Fibroblast of the aortic adventitia (primary cell): ENCODE measurements at regions not wholly inside any gene's neighbourhood (a gene's known extent, or its start where the extent isn't known, plus 50 kb on each side); places are given as distances from the start of the nearest gene placed in this dataset.

Experiments
- DNase-seq: peaks from one replicate; pipeline ENCODE4 v3.0.0-alpha.2; 2010; ENCODE audit warnings: low read depth
- H3K4me3 ChIP-seq: 2 replicates; pipeline ENCODE4 v1.5.1; 2011; ENCODE audit warnings: low read depth, mild to moderate bottlenecking, control low read depth, low read length, moderate library complexity
- TF ChIP-seq, protein P1 (sequence below): IDR thresholded peaks from 2 replicates; pipeline ENCODE4 v1.5.1; 2011; ENCODE audit warnings: mild to moderate bottlenecking, low read length, control low read depth, inconsistent platforms; ENCODE audit not compliant: insufficient read depth

DNA sequence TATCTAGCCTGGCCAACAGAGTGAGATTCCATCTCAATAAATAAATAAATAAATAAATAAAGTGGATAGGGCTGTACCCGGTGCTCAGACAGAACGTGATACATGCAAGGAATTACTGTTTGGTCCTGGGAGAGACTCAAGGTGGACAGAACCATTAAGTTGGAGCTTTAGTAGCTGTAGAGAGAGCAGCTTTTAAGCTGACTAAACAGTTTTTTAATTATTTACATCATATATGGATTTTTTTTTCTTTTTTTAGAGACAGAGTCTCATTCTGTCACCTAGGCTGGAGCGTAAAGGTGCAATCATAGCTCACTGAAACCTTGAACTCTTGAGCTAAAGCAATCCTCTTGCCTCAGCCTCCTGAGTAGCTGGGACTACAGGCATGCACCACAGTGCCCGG lies 92.5 kb upstream of the ATP6AP2 start:
- TF ChIP-seq, protein P1, sequence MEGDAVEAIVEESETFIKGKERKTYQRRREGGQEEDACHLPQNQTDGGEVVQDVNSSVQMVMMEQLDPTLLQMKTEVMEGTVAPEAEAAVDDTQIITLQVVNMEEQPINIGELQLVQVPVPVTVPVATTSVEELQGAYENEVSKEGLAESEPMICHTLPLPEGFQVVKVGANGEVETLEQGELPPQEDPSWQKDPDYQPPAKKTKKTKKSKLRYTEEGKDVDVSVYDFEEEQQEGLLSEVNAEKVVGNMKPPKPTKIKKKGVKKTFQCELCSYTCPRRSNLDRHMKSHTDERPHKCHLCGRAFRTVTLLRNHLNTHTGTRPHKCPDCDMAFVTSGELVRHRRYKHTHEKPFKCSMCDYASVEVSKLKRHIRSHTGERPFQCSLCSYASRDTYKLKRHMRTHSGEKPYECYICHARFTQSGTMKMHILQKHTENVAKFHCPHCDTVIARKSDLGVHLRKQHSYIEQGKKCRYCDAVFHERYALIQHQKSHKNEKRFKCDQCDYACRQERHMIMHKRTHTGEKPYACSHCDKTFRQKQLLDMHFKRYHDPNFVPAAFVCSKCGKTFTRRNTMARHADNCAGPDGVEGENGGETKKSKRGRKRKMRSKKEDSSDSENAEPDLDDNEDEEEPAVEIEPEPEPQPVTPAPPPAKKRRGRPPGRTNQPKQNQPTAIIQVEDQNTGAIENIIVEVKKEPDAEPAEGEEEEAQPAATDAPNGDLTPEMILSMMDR = no peak
- H3K4me3 ChIP-seq = no peak overlapping the region
- no peak for DNase-seq

DNA sequence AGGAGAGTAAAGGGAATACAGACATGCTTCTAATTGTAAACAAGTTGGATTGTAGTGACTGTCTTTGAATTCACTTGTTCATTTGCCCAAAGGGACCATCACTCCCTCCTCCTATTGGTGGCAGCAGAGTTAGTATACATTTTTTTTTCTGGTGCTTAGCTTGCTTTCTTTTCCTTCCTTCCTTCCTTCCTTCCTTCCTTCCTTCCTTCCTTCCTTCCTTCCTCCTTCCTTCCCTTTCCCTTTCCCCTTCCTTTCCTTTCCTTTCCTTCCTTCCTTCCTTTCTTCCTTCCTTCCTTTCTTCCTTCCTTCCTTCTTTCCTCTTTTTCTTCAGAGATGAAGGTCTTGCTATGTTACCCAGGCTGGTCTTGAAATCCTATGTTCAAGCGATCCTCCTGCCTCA lies 94.8 kb upstream of the ATP6AP2 start:
- no peak for DNase-seq
- TF ChIP-seq, protein P1 = no peak
- no peak overlapping the region for H3K4me3 ChIP-seq

- no peak overlapping the region for H3K4me3 ChIP-seq
- DNase-seq = no peak
- TF ChIP-seq, protein P1 = no peak
Measured at GRCh38 chrX:40485102-40485826, 95.5 kb upstream of the ATP6AP2 start.

- no peak overlapping the region for H3K4me3 ChIP-seq
- TF ChIP-seq, protein P1 = no peak
- no peak for DNase-seq
Measured at GRCh38 chrX:40484408-40485091, 96.2 kb upstream of the ATP6AP2 start.

DNA sequence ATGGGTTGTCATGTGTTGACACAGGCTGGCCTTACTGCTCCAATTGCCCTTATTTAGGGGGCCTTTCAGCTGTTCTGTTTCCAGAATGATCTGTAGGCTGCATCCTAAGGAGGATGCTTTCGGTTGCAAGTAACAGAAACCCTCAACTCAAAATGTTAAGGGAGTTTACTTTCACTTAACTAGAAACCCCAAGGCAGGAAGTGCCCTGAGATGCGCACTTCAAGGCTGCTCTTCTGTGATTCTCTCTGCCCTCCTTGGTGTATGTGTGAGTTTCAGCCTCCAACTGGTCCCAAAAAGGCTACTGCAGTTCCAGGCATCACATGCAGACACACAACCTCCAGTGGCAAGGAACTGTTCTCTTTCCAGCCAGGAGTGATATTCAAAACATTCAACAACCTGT lies 97.3 kb upstream of the ATP6AP2 start:
- H3K4me3 ChIP-seq = no peak overlapping the region
- DNase-seq = no peak
- TF ChIP-seq, protein P1 = no peak

DNA sequence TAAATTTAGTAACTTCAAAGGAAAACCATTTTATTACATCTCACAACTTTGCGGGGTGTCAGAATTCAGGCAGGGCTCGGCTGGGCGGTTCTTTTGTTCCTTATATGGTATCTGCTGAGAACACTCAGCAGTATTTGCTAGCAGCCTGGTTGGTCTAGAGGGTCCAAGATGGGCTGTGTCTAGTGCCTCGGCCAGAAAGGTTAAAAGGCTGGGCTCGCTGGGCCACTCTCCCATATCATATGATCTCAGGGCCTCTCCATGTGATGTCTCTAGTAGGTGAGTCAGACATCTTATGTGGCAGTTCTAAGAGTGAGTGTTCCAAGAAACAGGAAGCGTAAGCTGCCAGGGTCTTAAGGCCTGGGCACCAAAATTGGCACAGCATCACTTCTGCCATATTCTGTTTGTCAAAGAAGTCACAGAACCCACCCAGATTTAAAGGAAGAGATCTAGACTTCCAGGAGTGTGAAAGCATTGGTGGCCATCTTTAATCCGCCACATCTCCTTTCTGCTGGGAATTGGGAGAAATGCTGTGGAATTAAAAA lies 100.9 kb upstream of the ATP6AP2 start:
- TF ChIP-seq, protein P1 = no peak
- no peak overlapping the region for H3K4me3 ChIP-seq
- no peak for DNase-seq
